Breast epithelium (tissue), 4 donors: ENCODE measurements at regions not wholly inside any gene's neighbourhood (a gene's known extent, or its start where the extent isn't known, plus 50 kb on each side); places are given as distances from the start of the nearest gene placed in this dataset.

Experiments
- DNase-seq, 2 donors: peaks; one replicate each; pipeline ENCODE4 v3.0.0-alpha.2; 2019; ENCODE audit warnings: low spot score in 2 of 2
- H3K27ac ChIP-seq, 2 donors: fragments of 200-600 bp; sonication (generic) in 1 of 2; one replicate each; pipeline ENCODE4 v1.5.1; 2016 to 2019; ENCODE audit warnings: mild to moderate bottlenecking in 1 of 2
- H3K27me3 ChIP-seq, 2 donors: fragments of 200-600 bp; sonication (generic) in 1 of 2; one replicate each; pipeline versions ENCODE4 v1.5.1 to v1.6.0; 2017 to 2019; ENCODE audit warnings: control low read depth in 1 of 2, mild to moderate bottlenecking in 1 of 2
- H3K36me3 ChIP-seq: fragments of 200-600 bp; one replicate; pipeline ENCODE4 v1.5.1; 2019
- H3K4me1 ChIP-seq, 2 donors: fragments of 200-600 bp; sonication (generic); one replicate each; pipeline ENCODE4 v1.5.1; 2016 to 2019; ENCODE audit warnings: control low read depth in 1 of 2
- H3K4me3 ChIP-seq, 3 donors: fragments of 200-600 bp; sonication (generic); 1 replicate in 2 of 3; 2 replicates in 1 of 3; pipeline ENCODE4 v1.5.1; 2016 to 2019; ENCODE audit warnings: mild to moderate bottlenecking in 3 of 3, moderate library complexity in 2 of 3
- H3K9me3 ChIP-seq, 2 donors: fragments of 200-600 bp; sonication (generic) in 1 of 2; one replicate each; pipeline ENCODE4 v1.5.1; 2016 to 2019; ENCODE audit warnings: control low read depth in 1 of 2
- CTCF ChIP-seq, 3 donors: fragments of 450-650 bp; IDR thresholded peaks; one replicate each; pipeline ENCODE4 v1.5.1; 2016 to 2017; ENCODE audit warnings: antibody characterized with exemption in 3 of 3, mild to moderate bottlenecking in 3 of 3, moderate library complexity in 3 of 3
- POLR2A ChIP-seq: fragments of 450-650 bp; IDR thresholded peaks from one replicate; pipeline ENCODE4 v1.6.1; 2016; ENCODE audit warnings: antibody characterized with exemption, mild to moderate bottlenecking, moderate library complexity
- POLR2AphosphoS5 ChIP-seq, 3 donors: sonication (generic); formaldehyde crosslinking; IDR thresholded peaks; one replicate each; pipeline ENCODE4 v1.6.1; 2017; ENCODE audit warnings: antibody characterized with exemption in 3 of 3
- intact Hi-C: fragments of 100-400 bp; cut with DNase I; formaldehyde crosslinking; loops from one replicate; pipeline ENCODE4 v1.15.1; 2023; ENCODE audit warnings: low total_unique reads

GRCh38 chr5:125695996-125696655 lies 727.1 kb upstream of the GRAMD2B start:
- Histone ChIP-seq H3K4me1 (no peaks in the 10 kb centered on the region), H3K4me3 (no peak overlapping the region), H3K27me3 (no peaks in the 10 kb centered on the region), H3K9me3 (peaks cover 0 to 6% of the 10 kb centered on the region in 2 donors), H3K36me3 (no peaks in the 10 kb centered on the region), H3K27ac (peak overlapping the region in 1 of 2 donors; percentile 60)
- TF ChIP-seq POLR2A (no peak), POLR2AphosphoS5 (IDR thresholded peaks at IDR 0.05) (no peak), CTCF (IDR thresholded peaks at IDR 0.05) (no peak)
- intact Hi-C loops: no loop called here
- no peak for DNase-seq

- Histone ChIP-seq H3K36me3 (no peaks in the 10 kb centered on the region), H3K4me1 (no peaks in the 10 kb centered on the region), H3K27me3 (no peaks in the 10 kb centered on the region), H3K27ac (no peak overlapping the region), H3K9me3 (peaks cover 0 to 6% of the 10 kb centered on the region in 2 donors), H3K4me3 (no peak overlapping the region)
- TF ChIP-seq CTCF (IDR thresholded peaks at IDR 0.05): no peak
- no peak for TF ChIP-seq POLR2AphosphoS5 (IDR thresholded peaks at IDR 0.05)
- TF ChIP-seq POLR2A: no peak
- no peak for DNase-seq
- intact Hi-C loops: no loop called here
Observed at GRCh38 chr5:125696762-125697161, 726.4 kb upstream of the GRAMD2B start.

GRCh38 chr5:125698420-125698819 lies 724.8 kb upstream of the GRAMD2B start:
- DNase-seq: no peak

GRCh38 chr5:125699860-125700259 lies 723.3 kb upstream of the GRAMD2B start:
- no peak for DNase-seq
- TF ChIP-seq CTCF (IDR thresholded peaks at IDR 0.05) (no peak), POLR2A (no peak), POLR2AphosphoS5 (IDR thresholded peaks at IDR 0.05) (no peak)
- no peaks in the 10 kb centered on the region for H3K27me3 ChIP-seq
- no peaks in the 10 kb centered on the region for H3K4me1 ChIP-seq
- no peaks in the 10 kb centered on the region for H3K36me3 ChIP-seq
- intact Hi-C loops: no loop called here
- H3K9me3 ChIP-seq: peaks cover 0 to 6% of the 10 kb centered on the region in 2 donors
- H3K4me3 ChIP-seq: no peak overlapping the region
- no peak overlapping the region for H3K27ac ChIP-seq

More at GRCh38 chr5:125698420-125698819, 724.8 kb upstream of the GRAMD2B start:
- Histone ChIP-seq H3K9me3 (peaks cover 0 to under 1% of the 10 kb centered on the region in 2 donors), H3K4me3 (no peak overlapping the region), H3K4me1 (no peaks in the 10 kb centered on the region), H3K27ac (no peak overlapping the region), H3K27me3 (no peaks in the 10 kb centered on the region), H3K36me3 (no peaks in the 10 kb centered on the region)
- TF ChIP-seq CTCF (IDR thresholded peaks at IDR 0.05) (no peak), POLR2AphosphoS5 (IDR thresholded peaks at IDR 0.05) (no peak)
- intact Hi-C loops: no loop called here

- TF ChIP-seq POLR2A: no peak
- no peak for TF ChIP-seq POLR2AphosphoS5 (IDR thresholded peaks at IDR 0.05)
- TF ChIP-seq CTCF (IDR thresholded peaks at IDR 0.05): no peak
- no peak overlapping the region for H3K27ac ChIP-seq
Observed at GRCh38 chr5:125700380-125700861, 722.8 kb upstream of the GRAMD2B start.

More at GRCh38 chr5:125700380-125700861, 722.8 kb upstream of the GRAMD2B start:
- no peaks in the 10 kb centered on the region for H3K4me1 ChIP-seq
- intact Hi-C loops: no loop called here
- peaks cover 0 to 8% of the 10 kb centered on the region in 2 donors for H3K9me3 ChIP-seq
- no peak for DNase-seq
- H3K36me3 ChIP-seq: no peaks in the 10 kb centered on the region
- H3K4me3 ChIP-seq: no peak overlapping the region
- no peaks in the 10 kb centered on the region for H3K27me3 ChIP-seq
